ENCODE measurements at regions not wholly inside any gene's neighbourhood (a gene's known extent, or its start where the extent isn't known, plus 50 kb on each side); places are given as distances from the start of the nearest gene placed in this dataset.
A peak's percentile ranks its signal among the peaks of the same experiment; 100 is the strongest.
"Not testable (repeated sequence)": the region's sequence is repeated elsewhere in the genome, so short reads cannot be mapped to it uniquely, and the experiment has no call there.

- DNase-seq = peak; percentile 6
These were observed 328.3 kb downstream of the TMEM167A start for GRCh38 chr5:82748688-82749460.

DNA sequence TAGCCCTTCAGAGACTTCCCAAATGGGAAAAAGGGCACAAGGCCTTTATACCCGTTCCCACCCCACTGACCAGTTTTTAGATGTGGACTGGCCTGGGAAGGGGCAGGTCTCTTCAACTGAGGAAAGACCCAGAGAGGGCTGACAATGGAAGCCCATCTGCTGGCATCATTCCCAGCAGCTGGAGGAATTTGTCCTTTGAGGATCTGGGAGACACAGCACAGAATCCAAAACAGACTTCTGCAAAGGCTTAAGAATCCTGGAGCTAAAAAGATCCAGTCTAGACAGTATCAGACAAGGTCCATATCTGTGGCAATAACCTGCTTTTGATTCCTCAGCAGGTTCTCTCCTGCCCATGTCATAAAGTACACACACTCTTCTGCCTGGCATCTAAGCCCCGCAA, 329.2 kb downstream of the TMEM167A start:
- no peak for DNase-seq

DNA sequence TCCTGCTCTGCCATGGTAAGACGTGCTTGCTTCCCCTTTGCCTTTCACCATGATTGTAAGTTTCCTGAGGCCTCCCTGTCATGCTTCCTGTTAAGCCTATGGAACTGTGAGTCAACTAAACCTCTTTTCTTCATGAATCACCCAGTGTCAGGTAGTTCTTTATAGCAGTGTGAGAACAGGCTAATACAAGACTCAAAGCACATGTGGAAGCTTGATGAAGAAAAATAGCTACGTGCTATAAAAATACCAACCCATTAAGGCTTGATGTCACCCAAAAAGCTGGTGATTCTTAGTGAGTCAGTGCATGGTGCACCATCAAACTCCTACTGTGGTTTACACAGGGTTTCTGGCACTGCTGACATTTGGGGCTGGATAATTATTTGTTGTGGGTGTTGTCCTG, 332.2 kb downstream of the TMEM167A start:
- DNase-seq = no peak

- DNase-seq = no peak
These were observed 338.4 kb downstream of the TMEM167A start for GRCh38 chr5:82738681-82739269.

DNA sequence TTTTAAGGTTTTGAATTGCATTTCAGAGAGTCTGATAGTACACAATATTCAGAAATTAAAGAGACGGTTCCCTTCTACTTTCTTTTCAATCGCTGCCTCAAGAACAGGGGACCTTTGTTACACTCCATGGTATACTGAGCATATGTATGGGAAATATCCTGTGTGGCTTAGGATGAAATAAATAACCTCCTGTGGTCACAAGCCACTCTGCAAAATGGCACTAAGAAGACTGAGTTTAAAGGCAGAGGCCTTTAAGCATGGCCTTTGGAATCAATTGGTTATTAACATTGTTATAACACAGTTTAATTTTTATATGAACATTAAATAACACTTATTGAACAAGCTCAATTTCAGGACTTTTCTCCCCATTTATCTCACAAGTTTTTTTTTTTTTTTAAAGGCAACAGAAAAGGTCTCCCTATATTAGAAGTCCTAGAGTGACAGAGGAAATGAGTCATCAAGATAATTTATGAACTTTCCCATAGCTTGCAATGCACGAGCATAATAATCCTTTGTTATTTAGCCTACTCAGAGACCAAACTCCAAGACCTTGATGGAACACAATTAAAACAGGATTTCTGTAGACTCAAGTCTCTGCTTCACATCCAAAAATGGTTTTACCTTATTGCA, 341.9 kb downstream of the TMEM167A start:
- peak; percentile 47 for DNase-seq

DNA sequence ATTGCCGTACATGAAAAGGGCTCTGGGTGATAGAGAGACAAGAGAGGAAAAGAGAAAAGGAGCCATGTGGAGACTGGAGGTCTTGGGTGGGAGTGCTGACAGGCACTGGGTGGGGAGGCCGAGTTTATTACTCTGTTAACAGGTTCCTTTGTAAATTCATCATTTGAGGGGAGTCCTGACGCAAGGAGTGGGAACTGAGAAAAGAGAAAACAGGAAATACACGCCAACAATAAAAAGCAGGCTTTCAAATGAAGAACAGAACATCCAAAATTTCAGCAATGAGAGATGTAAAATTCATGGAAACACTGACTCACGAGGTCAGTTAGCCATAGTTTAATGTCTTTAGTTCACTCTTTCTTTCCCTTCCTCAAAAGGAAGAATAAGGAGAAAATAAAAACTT, 342.8 kb downstream of the TMEM167A start:
- no peak for DNase-seq

GRCh38 chr5:82730913-82731312, 346.3 kb downstream of the TMEM167A start:
- DNase-seq = no peak

GRCh38 chr5:82728926-82729702, 348.1 kb downstream of the TMEM167A start:
- no peak for DNase-seq

GRCh38 chr5:82723168-82723567, 354.0 kb downstream of the TMEM167A start:
- DNase-seq = no peak

GRCh38 chr5:82721087-82721410, 356.1 kb downstream of the TMEM167A start:
- peak; percentile 69 for DNase-seq

GRCh38 chr5:82720213-82721086, 356.7 kb downstream of the TMEM167A start:
- DNase-seq = no peak

DNA sequence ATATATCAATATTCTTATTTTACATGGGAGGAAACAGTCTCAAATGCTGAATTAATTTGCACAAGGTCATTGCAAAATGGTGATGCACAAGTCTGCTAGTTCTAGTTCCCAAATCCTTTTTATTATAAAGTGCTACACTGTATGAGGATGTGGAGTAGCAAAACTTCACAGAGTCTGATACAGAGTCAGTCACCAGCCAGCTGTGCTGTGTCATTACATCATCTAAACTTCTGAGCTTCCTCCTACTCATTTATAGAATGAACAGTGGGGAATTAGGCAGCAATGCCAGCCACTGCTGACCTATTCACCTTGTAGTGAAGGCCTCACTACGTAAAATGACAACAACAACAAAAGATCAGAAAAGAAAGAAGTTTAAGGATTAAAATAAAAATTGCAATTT, 357.8 kb downstream of the TMEM167A start:
- peak; percentile 14 for DNase-seq

GRCh38 chr5:82717738-82718137, 359.5 kb downstream of the TMEM167A start:
- no peak for DNase-seq

DNA sequence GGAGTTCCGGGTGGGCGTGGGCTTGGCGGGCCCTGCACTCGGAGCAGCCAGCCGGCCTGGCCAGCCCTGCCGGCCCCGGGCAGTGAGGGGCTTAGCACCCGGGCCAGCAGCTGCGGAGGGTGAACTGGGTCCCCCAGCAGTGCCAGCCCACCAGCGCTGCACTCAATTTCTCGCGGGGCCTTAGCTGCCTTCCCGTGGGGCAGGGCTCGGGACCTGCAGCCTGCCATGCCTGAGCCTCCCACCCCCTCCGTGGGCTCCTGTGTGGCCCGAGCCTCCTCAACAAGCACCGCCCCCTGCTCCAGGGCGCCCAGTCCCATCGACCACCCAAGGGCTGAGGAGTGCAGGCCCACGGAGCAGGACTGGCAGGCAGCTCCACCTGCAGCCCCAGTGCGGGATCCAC, 362.5 kb downstream of the TMEM167A start:
- DNase-seq = not testable (repeated sequence)

GRCh38 chr5:82713811-82714210, 363.4 kb downstream of the TMEM167A start:
- DNase-seq = no peak

DNA sequence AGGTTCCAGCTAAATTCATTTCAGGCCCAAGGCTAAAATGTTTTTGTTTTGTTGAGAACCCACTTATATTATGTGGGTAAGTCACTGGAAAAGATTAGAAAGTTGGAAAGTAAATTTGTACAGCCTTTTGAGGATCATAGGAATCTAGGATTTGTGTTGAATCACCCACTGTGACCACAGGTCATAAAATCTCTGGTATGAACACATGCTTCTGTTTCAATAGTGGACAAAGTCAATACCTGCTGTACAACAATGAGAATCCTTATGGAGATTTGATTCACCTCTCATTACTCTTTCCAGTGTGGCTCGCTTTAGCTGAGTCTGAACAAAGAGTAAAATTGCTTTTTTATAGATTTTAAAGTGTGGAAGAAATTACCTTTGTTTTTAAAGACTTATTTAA, 369.5 kb downstream of the TMEM167A start:
- peak; percentile 9 for DNase-seq

DNA sequence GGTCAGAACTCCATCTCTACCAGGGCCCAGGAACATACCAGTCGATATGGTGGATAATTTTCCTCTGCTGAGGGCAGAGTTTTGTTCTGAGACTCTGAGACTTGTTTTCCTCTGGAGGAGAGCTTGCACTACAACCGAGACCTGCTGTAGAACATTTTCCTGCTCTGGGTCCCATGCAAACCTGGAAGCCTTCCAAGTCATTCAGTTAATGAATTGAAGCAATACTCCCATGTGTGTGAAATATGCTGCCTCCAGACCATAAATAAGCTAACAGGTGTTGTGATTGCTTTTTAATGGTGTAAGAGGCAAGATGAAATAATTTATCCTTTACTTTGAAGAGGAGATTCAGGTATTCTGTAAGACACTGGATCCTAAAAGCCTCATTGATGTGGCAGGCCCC, 372.8 kb downstream of the TMEM167A start:
- DNase-seq = no peak

GRCh38 chr5:82702046-82702445, 375.1 kb downstream of the TMEM167A start:
- DNase-seq = no peak

DNA sequence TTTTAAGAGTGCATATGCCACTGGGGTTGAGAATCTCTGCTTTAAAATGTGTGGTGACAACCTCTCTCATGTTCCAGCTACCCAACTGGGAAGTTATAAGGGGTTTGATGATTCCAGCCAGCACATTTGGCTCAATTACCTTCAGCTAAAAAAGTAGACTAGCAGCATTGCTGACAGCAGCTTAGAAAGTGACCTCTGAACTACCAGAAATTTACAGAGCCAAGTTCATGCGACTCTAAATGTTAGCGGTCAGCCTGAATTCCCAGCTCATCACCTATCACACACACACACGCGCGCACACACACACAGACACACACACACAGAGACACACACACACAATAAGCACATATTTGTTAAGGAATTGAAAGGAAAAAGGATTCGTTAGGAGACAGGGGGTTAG, 377.5 kb downstream of the TMEM167A start:
- DNase-seq = no peak

- DNase-seq = peak; percentile 33
These were observed 379.2 kb downstream of the TMEM167A start for GRCh38 chr5:82698026-82698425.

DNA sequence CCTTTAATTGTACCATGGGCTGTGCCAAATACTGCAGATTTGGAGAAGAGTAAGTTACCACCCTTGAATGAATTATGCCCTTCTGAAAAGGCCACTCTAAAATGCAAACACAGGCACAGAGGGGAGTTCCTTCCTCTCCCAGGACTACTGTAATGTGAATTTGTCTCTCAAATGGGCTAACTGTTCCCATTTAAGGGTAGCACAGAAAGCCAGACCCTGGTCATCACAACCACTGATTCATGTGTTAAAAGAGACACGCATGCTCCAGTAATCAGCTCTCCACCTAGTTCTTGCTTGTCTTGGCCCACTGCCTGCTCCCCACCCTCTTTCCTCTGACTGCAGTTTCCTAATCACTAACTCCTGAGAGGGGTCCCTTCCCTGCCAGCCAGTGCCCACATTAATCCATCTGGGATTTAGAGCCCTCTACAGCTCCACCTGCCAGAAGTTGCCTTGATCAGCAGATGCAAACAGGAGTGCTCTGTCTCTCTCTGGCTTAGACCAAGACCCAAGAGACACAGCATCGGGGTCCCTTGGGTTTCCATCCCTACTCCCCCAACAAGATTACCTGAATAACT, 382.4 kb downstream of the TMEM167A start:
- DNase-seq = no peak

DNA sequence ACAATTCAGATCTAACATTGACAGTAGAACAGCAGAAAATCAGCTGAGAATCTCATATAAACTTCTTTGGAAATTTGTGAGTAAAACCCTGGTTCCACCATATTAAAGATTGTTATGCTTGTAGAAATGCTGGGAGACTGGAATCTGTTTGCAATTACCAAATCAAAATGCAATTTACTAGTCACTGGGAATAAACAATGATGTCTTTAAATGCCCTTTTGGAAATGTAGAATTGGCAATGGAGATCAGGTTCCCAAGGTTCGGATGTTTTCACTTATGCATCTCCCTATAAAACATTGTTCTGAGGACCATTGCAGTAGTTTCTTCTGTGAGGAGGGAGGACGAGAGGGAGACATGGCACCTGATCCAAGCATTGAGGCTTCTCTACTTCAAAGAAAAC, 384.4 kb downstream of the TMEM167A start:
- DNase-seq = no peak
